Activated T-cell treated with anti-CD3 and anti-CD28 coated beads, Interleukin-2, amount 50 U/mL, for 24 hours (primary cell): ENCODE measurements at regions not wholly inside any gene's neighbourhood (a gene's known extent, or its start where the extent isn't known, plus 50 kb on each side); places are given as distances from the start of the nearest gene placed in this dataset.
A peak's percentile ranks its signal among the peaks of the same experiment; 100 is the strongest.

Experiments used
- DNase-seq: peaks from one replicate; pipeline ENCODE4 v3.0.0-alpha.2; 2020
- H3K27ac Mint-ChIP-seq: 2 replicates; pipeline ENCODE4 v1.8.0; 2020; ENCODE audit warnings: mild to moderate bottlenecking, mixed read lengths
- H3K27me3 Mint-ChIP-seq: 2 replicates; pipeline ENCODE4 v1.8.0; 2020; ENCODE audit warnings: mixed read lengths
- H3K36me3 Mint-ChIP-seq: 2 replicates; pipeline ENCODE4 v1.8.0; 2020; ENCODE audit warnings: low read depth, mixed read lengths
- H3K4me1 Mint-ChIP-seq: 2 replicates; pipeline ENCODE4 v1.8.0; 2020; ENCODE audit warnings: low read depth, mixed read lengths
- H3K4me3 Mint-ChIP-seq: 2 replicates; pipeline ENCODE4 v1.8.0; 2020; ENCODE audit warnings: mild to moderate bottlenecking, moderate library complexity, mixed read lengths
- H3K9me3 Mint-ChIP-seq: 2 replicates; pipeline ENCODE4 v1.8.0; 2020; ENCODE audit warnings: mixed read lengths

DNA sequence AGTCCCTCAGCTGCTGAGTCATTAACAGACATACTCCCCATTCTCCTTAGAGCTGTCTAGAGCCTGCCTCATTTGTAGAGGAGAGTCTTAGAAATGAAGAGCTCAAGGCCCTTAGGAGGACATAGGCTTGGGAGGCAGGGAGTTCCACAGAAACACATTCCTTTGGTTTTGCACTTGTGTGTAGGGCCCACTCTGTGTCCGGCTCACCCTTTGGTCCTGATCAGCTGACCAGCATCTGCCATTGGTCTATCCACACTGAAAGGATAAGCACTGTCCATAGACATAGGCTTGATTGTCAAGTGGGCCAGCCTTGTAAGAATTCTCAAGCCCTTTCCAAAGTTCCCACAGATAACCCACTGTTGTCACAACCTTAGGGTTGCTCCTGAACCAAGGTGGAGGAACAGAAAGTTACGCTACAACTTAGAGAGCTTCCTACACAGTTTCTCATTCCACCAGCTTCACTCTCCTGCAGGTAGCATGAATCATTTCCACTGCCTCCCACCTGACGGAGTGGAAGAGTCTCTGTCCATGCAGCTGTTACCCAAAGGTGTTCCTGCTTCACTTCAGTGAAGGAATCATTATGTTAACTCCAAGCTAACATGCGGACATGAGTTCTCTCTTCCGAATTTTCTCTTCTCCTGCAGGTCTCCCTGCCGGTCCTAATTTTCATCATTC lies 96.1 kb downstream of the TNFSF18 start:
- Mint-ChIP-seq H3K36me3 (no peaks in the 10 kb centered on the region), H3K4me1 (peaks cover 12% of the 10 kb centered on the region), H3K9me3 (no peaks in the 10 kb centered on the region), H3K4me3 (no peak overlapping the region), H3K27me3 (peaks cover 5% of the 10 kb centered on the region), H3K27ac (no peak overlapping the region)
- no peak for DNase-seq

DNA sequence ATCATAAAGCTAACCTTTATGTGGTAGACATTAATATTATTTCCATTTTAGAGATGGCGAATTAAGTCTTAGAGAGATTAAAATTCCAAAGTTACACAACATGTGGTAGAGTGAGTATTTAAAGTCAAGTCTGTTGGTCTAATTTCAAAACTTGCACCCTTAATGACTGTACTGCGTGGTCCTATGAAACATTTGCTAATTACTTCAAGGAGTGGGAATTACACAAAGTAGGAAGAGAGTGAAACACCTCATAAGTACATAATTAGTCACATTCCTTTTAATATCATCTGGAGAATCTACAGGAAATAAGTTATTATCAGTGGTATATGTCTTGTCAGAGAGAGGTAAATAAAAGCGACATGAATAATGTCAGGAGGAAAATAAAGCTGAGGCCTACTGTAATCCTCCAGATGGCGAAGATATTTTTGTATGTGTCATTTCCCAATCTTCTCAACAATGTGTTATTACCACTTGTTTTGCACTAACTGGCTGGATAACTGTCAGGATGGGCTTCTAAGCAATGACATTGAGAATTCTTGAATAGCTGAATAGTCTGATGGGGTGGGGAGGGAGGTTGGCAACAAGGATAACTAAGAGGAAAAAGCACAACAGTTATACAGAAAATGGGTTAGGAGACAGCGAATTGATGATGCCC lies 95.5 kb downstream of the TNFSF18 start:
- Mint-ChIP-seq H3K36me3 (no peaks in the 10 kb centered on the region), H3K27me3 (peaks cover 5% of the 10 kb centered on the region), H3K27ac (no peak overlapping the region), H3K4me3 (no peak overlapping the region), H3K9me3 (no peaks in the 10 kb centered on the region), H3K4me1 (peaks cover 12% of the 10 kb centered on the region)
- DNase-seq = no peak

GRCh38 chr1:172956871-172957270 lies 93.9 kb downstream of the TNFSF18 start:
- Mint-ChIP-seq H3K27ac (no peak overlapping the region), H3K4me3 (no peak overlapping the region), H3K4me1 (peaks cover 7% of the 10 kb centered on the region)

GRCh38 chr1:172957491-172957890 lies 93.2 kb downstream of the TNFSF18 start:
- Mint-ChIP-seq H3K4me3 (no peak overlapping the region), H3K27ac (no peak overlapping the region), H3K4me1 (peaks cover 4% of the 10 kb centered on the region), H3K27me3 (peaks cover 2% of the 10 kb centered on the region), H3K9me3 (no peaks in the 10 kb centered on the region), H3K36me3 (no peaks in the 10 kb centered on the region)
- DNase-seq = no peak

More at GRCh38 chr1:172956871-172957270, 93.9 kb downstream of the TNFSF18 start:
- Mint-ChIP-seq H3K27me3 (peaks cover 3% of the 10 kb centered on the region), H3K9me3 (no peaks in the 10 kb centered on the region), H3K36me3 (no peaks in the 10 kb centered on the region)
- DNase-seq = no peak

- Mint-ChIP-seq H3K27ac (no peak overlapping the region), H3K27me3 (no peaks in the 10 kb centered on the region), H3K4me3 (no peak overlapping the region), H3K4me1 (no peaks in the 10 kb centered on the region), H3K9me3 (no peaks in the 10 kb centered on the region), H3K36me3 (no peaks in the 10 kb centered on the region)
- no peak for DNase-seq
Measured at GRCh38 chr1:172959571-172959970, 91.2 kb downstream of the TNFSF18 start.

DNA sequence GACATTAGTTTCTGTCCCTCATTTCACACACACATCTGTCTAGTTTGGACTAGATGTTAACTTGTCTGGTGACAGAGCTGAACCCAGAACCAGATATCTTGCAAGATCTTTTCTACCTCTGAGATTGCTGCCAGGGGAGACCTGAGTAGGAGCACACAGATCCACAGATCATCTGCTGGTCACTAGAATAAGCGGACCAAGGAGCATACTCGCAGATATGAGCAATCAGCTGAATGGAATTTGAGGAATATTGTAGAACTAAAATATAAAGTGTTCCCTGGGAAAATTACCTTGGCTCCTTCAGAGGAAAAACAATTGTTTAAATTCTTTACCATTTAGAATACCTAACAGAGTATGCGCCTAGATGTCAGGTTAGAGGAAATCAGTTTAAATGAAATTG lies 90.7 kb downstream of the TNFSF18 start:
- H3K36me3 Mint-ChIP-seq = no peaks in the 10 kb centered on the region
- H3K4me3 Mint-ChIP-seq = no peak overlapping the region
- no peaks in the 10 kb centered on the region for H3K9me3 Mint-ChIP-seq
- no peak for DNase-seq
- no peaks in the 10 kb centered on the region for H3K4me1 Mint-ChIP-seq
- no peak overlapping the region for H3K27ac Mint-ChIP-seq
- H3K27me3 Mint-ChIP-seq = no peaks in the 10 kb centered on the region

DNA sequence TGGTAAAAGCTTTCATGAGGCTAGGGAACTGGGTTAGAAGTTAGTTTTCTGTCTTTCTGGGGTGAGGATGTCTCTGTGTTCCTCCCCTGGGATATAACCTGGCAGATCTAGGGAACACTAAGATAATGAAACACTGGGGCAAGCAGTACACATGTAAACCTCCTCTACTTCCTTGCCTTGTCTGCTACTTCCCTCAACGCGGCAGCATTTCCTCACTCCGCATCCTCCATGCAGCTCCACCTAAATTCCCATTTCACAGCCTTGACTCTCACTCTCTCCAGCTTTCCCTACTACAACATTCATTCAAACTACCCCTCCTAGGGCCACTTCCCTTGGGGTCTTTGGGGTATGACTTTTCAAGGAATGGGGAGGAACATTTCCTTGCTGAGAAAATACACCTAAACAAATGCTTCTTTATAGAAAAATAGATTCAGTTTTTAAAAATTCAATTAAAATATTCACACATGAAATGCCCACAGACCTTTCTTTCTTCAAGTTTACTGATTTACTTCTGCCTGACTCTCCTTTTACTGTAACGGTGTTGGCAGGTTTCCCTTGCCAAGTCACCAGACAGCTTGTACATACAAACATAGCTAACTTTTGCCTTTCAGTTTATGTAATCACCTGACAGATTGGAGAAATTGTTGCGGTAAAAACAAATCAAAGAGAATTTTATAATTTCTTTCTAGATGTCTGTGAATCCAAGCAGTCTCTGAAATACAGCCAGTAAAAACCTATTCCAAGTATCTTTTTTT lies 90.1 kb downstream of the TNFSF18 start:
- H3K36me3 Mint-ChIP-seq = no peaks in the 10 kb centered on the region
- no peaks in the 10 kb centered on the region for H3K27me3 Mint-ChIP-seq
- no peaks in the 10 kb centered on the region for H3K4me1 Mint-ChIP-seq
- H3K9me3 Mint-ChIP-seq = no peaks in the 10 kb centered on the region
- no peak overlapping the region for H3K4me3 Mint-ChIP-seq
- no peak for DNase-seq
- no peak overlapping the region for H3K27ac Mint-ChIP-seq

- Mint-ChIP-seq H3K27me3 (no peaks in the 10 kb centered on the region), H3K4me3 (no peak overlapping the region), H3K4me1 (peaks cover 16% of the 10 kb centered on the region), H3K9me3 (no peaks in the 10 kb centered on the region), H3K27ac (no peak overlapping the region), H3K36me3 (no peaks in the 10 kb centered on the region)
- no peak for DNase-seq
Measured at GRCh38 chr1:172964864-172965263, 85.9 kb downstream of the TNFSF18 start.

DNA sequence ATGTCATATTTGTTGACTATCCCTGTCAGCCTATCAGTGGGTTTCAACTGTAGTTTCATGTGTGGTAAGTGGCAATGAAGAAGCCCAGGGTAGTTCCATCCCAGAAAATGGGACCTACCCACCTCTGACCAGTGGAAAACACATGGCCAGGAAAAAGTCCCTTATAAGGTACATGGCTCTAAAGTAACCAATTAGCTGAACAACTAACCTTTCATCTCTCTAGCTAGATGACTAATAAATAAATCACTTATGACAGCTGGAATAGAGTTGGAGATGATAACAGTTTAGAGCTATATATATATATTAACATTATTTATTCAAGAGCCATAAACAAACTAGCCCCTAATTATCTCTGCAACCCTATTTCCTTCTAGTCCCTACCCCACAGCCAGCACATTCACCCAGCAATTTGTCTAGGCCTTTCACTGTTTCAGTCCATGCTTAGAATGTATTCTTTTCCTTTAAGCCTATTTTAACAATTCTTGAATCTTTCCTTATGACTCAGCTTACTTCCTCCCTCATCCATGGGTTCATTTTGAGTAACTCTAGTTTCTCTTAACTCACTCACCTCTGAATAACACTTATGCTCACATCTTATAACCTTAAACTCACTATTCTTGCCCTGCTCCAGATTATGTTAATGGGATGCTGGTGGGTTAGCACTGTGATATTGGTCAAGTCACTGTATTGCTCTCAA lies 83.7 kb downstream of the TNFSF18 start:
- no peaks in the 10 kb centered on the region for H3K27me3 Mint-ChIP-seq
- peak overlapping the region; percentile 62 for H3K27ac Mint-ChIP-seq
- H3K4me3 Mint-ChIP-seq = no peak overlapping the region
- H3K9me3 Mint-ChIP-seq = no peaks in the 10 kb centered on the region
- H3K36me3 Mint-ChIP-seq = no peaks in the 10 kb centered on the region
- DNase-seq = no peak
- peaks cover 22% of the 10 kb centered on the region for H3K4me1 Mint-ChIP-seq

- Mint-ChIP-seq H3K4me1 (peaks cover 22% of the 10 kb centered on the region), H3K27ac (no peak overlapping the region), H3K4me3 (no peak overlapping the region), H3K27me3 (no peaks in the 10 kb centered on the region), H3K36me3 (no peaks in the 10 kb centered on the region), H3K9me3 (no peaks in the 10 kb centered on the region)
- DNase-seq = no peak
Measured at GRCh38 chr1:172967936-172968335, 82.8 kb downstream of the TNFSF18 start.

DNA sequence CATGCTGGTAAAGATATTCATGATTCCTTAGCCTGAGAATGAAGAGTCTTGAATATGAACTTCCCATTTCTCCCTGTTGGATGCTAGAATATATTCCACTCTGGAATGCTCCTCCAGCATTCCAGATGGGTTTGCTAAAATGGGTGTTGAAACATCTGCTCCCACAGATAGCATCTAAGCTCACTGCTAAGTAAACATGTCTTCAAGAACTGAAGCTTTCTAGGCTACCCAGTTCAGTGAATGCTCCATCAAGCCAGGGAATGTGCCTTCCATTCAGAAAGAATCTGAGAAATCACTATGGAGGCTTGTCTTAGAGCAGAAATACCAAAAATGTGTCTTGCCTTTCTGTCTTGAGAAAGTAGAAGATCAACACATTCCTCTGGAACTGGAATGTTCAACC lies 81.1 kb downstream of the TNFSF18 start:
- no peak for DNase-seq

GRCh38 chr1:172970186-172970585 lies 80.6 kb downstream of the TNFSF18 start:
- DNase-seq = no peak
- no peak overlapping the region for H3K4me3 Mint-ChIP-seq
- no peaks in the 10 kb centered on the region for H3K27me3 Mint-ChIP-seq
- no peaks in the 10 kb centered on the region for H3K9me3 Mint-ChIP-seq
- no peaks in the 10 kb centered on the region for H3K36me3 Mint-ChIP-seq
- H3K4me1 Mint-ChIP-seq = peaks cover 22% of the 10 kb centered on the region
- H3K27ac Mint-ChIP-seq = no peak overlapping the region

More for the DNA sequence above, 81.1 kb downstream of the TNFSF18 start:
- Mint-ChIP-seq H3K9me3 (no peaks in the 10 kb centered on the region), H3K27ac (no peak overlapping the region), H3K27me3 (no peaks in the 10 kb centered on the region), H3K4me1 (peaks cover 22% of the 10 kb centered on the region), H3K36me3 (no peaks in the 10 kb centered on the region), H3K4me3 (no peak overlapping the region)

DNA sequence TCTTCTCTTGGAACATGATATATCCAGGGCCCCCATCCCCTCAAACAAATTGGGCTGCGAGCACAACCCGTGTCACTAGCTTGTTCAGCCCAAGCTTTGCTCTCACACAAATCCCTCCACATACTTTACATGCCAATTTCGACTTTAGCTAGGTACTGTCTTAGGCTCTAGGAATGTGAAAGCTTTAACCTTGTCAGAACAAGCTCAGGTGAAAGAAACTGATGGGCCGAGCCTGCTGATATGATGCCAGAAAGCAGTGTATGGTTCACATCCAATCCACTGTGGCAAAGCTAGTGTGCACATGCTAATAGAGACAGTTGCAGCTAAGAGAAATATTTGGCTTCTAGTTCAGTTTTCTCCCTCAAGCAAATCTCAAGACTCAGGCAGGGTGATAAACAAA lies 79.5 kb downstream of the TNFSF18 start:
- DNase-seq = no peak
- no peak overlapping the region for H3K4me3 Mint-ChIP-seq
- H3K36me3 Mint-ChIP-seq = no peaks in the 10 kb centered on the region
- H3K9me3 Mint-ChIP-seq = no peaks in the 10 kb centered on the region
- no peak overlapping the region for H3K27ac Mint-ChIP-seq
- H3K27me3 Mint-ChIP-seq = no peaks in the 10 kb centered on the region
- H3K4me1 Mint-ChIP-seq = peaks cover 22% of the 10 kb centered on the region

DNA sequence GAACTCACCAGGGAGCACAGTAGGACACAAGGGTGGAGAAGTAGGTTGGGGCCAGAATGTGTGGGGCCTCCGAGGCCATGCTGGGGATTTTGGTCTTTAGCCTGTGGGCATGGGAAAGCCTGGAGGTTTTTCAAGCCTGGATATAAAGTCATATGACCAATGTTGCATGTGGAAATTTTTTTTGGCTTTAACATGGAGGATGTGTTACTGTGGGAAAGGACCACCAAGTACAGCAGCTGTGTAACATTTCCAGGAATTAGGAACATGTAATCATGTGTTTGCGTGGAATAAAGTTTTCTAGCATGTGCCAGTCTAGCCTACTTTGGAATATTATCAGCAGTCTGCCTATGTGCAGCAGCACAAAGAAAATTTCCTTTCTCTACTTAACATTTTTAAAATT lies 78.5 kb downstream of the TNFSF18 start:
- Mint-ChIP-seq H3K27me3 (no peaks in the 10 kb centered on the region), H3K4me3 (no peak overlapping the region), H3K9me3 (no peaks in the 10 kb centered on the region)

More for the DNA sequence above, 78.5 kb downstream of the TNFSF18 start:
- H3K27ac Mint-ChIP-seq = no peak overlapping the region
- H3K4me1 Mint-ChIP-seq = peaks cover 13% of the 10 kb centered on the region
- H3K36me3 Mint-ChIP-seq = no peaks in the 10 kb centered on the region
- no peak for DNase-seq
